IPS DF 6.9 (cell line): ENCODE measurements at regions not wholly inside any gene's neighbourhood (a gene's known extent, or its start where the extent isn't known, plus 50 kb on each side); places are given as distances from the start of the nearest gene placed in this dataset.

ENCODE experiments used
- DNase-seq: peaks from one replicate; pipeline ENCODE4 v3.0.0-alpha.2; 2013; ENCODE audit warnings: low read depth, low spot score
- H3K27ac ChIP-seq: one replicate; pipeline ENCODE4 v1.5.1; 2013; ENCODE audit warnings: low read length, control low read depth
- H3K27me3 ChIP-seq: 2 replicates; pipeline ENCODE4 v1.6.1; 2013; ENCODE audit warnings: mild to moderate bottlenecking, low read length; ENCODE audit not compliant: control insufficient read depth, insufficient read depth
- H3K36me3 ChIP-seq: 2 replicates; pipeline ENCODE4 v1.6.1; 2013; ENCODE audit warnings: low read length; ENCODE audit not compliant: control insufficient read depth, insufficient read depth
- H3K4me1 ChIP-seq: 2 replicates; pipeline ENCODE4 v1.6.1; 2013; ENCODE audit warnings: low read length; ENCODE audit not compliant: control insufficient read depth, insufficient read depth
- H3K4me3 ChIP-seq: 2 replicates; pipeline ENCODE4 v1.5.1; 2013; ENCODE audit warnings: mild to moderate bottlenecking, low read length
- H3K9me3 ChIP-seq: 2 replicates; pipeline ENCODE4 v1.6.1; 2013; ENCODE audit warnings: low read length, inconsistent platforms; ENCODE audit not compliant: control insufficient read depth, insufficient read depth
- WGBS: extraction: QIAGEN DNeasy Blood & Tissue Kit; methylation state at CpG from one replicate; pipeline ENCODE4 v1.1.7; 2013; ENCODE audit warnings: mixed read lengths, missing lambda C conversion rate; ENCODE audit not compliant: insufficient read length, insufficient coverage; 5-methylcytosine and 5-hydroxymethylcytosine counted together

DNA sequence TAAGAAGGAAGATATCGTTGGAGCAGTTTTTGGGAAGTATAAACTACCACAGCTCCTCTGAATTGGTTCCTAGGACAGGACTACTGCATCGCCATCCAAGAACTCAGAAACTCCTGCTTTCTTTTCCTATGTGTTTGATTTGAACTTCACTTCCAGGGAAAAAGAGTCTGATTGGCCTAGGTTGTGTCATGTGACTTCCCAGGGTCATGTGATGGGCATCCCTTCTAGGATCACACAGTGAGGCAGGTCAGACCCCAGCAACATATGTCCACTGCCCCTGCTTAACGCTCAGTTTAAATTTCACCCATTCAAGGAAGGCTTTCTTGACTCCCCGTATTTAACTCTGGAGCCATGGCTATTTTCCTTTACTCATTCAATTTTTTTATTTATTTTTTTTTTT is 445.2 kb upstream of the SALL1 start:
- DNase-seq: no peak
- no CpG with 5 or more reads among the region's 4 CpGs for WGBS
- Histone ChIP-seq H3K27me3 (no peaks in the 10 kb centered on the region), H3K36me3 (no peaks in the 10 kb centered on the region), H3K4me1 (peaks cover 2% of the 10 kb centered on the region), H3K9me3 (no peaks in the 10 kb centered on the region), H3K4me3 (no peak overlapping the region), H3K27ac (no peak overlapping the region)

DNA sequence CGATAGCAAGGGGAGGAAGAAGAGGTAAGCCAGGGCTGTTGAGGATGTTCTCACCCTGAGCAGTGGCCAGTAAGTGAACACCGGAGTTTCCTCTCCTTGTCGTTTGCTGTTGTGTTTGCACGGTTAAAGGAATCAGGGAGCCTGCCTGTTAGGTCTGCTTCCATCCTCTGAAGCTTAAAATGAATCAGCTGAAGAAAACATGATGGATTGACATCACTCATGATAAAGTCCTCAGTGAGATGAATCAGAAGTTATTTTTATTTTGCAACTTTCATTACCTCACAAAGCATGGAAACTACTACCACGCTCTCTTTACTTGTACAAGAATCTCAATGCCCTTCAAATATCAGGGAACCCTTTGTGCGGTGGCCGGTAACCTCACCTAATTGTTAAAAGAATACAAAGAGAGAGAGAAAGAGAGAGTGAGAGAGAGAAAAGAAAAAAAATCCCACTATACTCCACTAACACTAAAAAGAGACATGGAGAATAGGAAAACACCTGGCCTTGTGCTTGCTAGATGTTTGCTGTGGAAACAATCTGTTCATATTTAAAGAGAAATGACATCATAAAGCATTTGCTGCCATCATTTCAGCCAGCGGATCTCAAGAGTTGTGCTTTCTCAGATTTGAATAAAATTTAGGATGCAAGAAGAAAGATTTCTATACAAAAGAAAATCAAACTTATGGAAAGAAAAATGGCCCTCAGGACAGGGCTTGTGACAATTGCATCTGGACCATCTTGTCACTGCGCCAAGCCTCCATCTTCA is 441.6 kb upstream of the SALL1 start:
- Histone ChIP-seq H3K4me1 (peaks cover 2% of the 10 kb centered on the region), H3K36me3 (no peaks in the 10 kb centered on the region), H3K9me3 (no peaks in the 10 kb centered on the region), H3K4me3 (no peak overlapping the region), H3K27ac (no peak overlapping the region), H3K27me3 (no peaks in the 10 kb centered on the region)
- DNase-seq: no peak
- no CpG with 5 or more reads among the region's 9 CpGs for whole genome bisulfite sequencing

- Histone ChIP-seq H3K9me3 (no peaks in the 10 kb centered on the region), H3K4me1 (peaks cover 2% of the 10 kb centered on the region), H3K4me3 (no peak overlapping the region), H3K27me3 (no peaks in the 10 kb centered on the region), H3K27ac (no peak overlapping the region), H3K36me3 (no peaks in the 10 kb centered on the region)
- WGBS: no CpG with 5 or more reads among the region's 9 CpGs
- DNase-seq: no peak
Observed at GRCh38 chr16:51592001-51592501, 441.0 kb upstream of the SALL1 start.

DNA sequence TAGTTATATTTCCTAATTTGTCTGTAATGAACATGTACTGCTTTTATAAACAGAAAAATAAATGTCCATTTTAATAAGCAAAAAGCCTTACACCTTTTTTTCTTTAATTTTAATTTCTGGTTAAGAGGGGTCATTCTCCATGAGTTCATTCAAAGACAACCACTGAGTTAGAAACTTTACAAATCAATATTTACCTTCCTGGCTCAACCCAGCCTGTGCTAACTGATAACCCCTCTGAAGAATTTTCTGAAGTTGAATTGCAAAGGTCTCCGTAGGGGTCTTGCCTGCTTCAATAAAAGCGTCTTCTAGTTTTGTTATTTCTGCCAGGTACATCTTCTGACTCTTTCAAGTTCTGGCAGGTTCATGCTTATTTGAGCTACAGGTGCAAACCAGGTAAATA is 440.4 kb upstream of the SALL1 start:
- peaks cover 2% of the 10 kb centered on the region for H3K4me1 ChIP-seq

GRCh38 chr16:51579652-51580360 is 428.7 kb upstream of the SALL1 start:
- Histone ChIP-seq H3K4me3 (no peak overlapping the region), H3K27me3 (no peaks in the 10 kb centered on the region), H3K36me3 (no peaks in the 10 kb centered on the region), H3K9me3 (no peaks in the 10 kb centered on the region), H3K27ac (no peak overlapping the region), H3K4me1 (peaks cover 3% of the 10 kb centered on the region; the same call in 1 of the 2 replicates)
- DNase-seq: no peak
- no CpG with 5 or more reads among the region's 3 CpGs for WGBS

More for the DNA sequence above, 440.4 kb upstream of the SALL1 start:
- no peak for DNase-seq
- H3K36me3 ChIP-seq: no peaks in the 10 kb centered on the region
- no peak overlapping the region for H3K4me3 ChIP-seq
- H3K27ac ChIP-seq: no peak overlapping the region
- no peaks in the 10 kb centered on the region for H3K9me3 ChIP-seq
- no peaks in the 10 kb centered on the region for H3K27me3 ChIP-seq
- WGBS: no CpG with 5 or more reads among the region's 2 CpGs

GRCh38 chr16:51577621-51578303 is 426.7 kb upstream of the SALL1 start:
- DNase-seq: peak; percentile 11
- H3K4me3 ChIP-seq: no peak overlapping the region
- no CpG with 5 or more reads among the region's 8 CpGs for WGBS
- peaks cover 3% of the 10 kb centered on the region; the same call in 1 of the 2 replicates for H3K4me1 ChIP-seq
- no peaks in the 10 kb centered on the region for H3K9me3 ChIP-seq
- H3K36me3 ChIP-seq: no peaks in the 10 kb centered on the region
- H3K27ac ChIP-seq: no peak overlapping the region
- H3K27me3 ChIP-seq: no peaks in the 10 kb centered on the region

DNA sequence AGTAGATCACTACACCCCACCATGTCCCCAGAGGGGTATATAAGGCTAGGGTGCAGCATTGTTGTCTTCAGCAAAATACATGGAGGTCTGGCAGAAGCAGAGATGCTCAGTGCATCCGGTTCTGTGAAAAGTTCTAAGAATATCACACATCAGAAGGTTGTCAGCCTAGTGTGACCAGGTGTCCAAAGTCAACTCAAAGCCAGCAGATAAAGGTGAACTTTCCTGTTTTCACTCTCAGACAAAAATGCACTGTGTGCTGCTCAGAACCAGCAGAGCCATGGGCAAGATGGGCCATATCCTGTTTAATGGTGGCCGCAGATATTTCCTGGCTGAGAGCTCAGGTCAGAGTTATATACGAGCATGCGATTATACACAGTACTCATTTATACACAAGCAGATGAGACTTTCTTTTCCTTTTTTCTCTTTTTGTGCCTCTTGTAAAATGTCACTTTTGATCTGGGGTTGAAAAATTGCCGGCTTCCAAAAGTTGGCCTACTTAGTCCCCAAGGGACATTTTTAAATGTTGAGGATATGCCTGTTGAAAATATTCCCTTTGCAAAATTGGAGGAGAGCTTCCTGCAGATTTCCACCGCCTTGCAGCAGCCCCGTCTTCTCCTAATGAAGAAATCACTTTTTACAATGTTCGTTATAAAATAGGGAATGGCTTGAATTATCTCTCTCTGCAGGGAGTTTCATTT is 425.6 kb upstream of the SALL1 start:
- WGBS: no CpG with 5 or more reads among the region's 8 CpGs
- Histone ChIP-seq H3K4me1 (peaks cover 3% of the 10 kb centered on the region; the same call in 1 of the 2 replicates), H3K4me3 (no peak overlapping the region), H3K9me3 (no peaks in the 10 kb centered on the region), H3K36me3 (no peaks in the 10 kb centered on the region), H3K27me3 (no peaks in the 10 kb centered on the region; the same call in 1 of the 2 replicates), H3K27ac (no peak overlapping the region)
- no peak for DNase-seq

GRCh38 chr16:51573191-51573590 is 422.1 kb upstream of the SALL1 start:
- H3K27ac ChIP-seq: no peak overlapping the region
- H3K4me3 ChIP-seq: no peak overlapping the region
- H3K9me3 ChIP-seq: no peaks in the 10 kb centered on the region
- H3K4me1 ChIP-seq: peaks cover 3% of the 10 kb centered on the region
- WGBS: no CpG with 5 or more reads among the region's 5 CpGs
- H3K36me3 ChIP-seq: no peaks in the 10 kb centered on the region
- no peak for DNase-seq
- no peaks in the 10 kb centered on the region; the same call in 1 of the 2 replicates for H3K27me3 ChIP-seq

DNA sequence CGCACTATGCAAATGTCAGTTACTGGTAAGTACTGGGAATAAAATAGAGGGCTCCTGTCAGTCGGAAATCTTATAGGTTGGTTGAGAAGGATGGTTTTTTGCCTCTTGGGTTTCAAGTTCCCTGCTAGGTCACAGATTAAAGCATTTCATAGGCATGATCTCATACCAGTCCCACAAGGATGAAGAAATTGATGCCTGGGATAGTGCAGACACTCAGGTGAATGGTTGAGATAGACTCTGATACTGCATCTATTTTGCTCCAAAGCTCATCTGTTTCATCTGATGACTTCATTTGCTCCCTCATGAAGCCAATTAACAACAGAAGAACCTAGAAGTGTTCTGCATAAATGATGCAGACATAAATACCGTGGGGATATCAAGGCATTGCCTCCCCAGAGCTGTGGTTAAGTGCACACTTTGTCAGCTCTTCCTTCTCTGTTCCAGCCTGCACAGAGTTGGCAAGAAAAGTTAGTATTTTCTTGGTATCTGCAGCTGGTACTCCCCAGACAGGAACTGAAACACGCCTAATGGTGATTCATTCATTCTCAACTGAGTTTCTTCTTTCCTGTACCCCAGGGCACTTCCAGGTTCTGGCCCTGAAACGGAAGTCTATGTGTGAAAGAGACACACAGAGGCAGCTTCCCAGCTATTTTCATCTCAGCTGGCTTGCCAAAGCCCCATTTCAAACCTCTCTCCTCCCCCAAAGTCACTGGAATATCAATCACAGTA is 418.3 kb upstream of the SALL1 start:
- DNase-seq: no peak
- H3K4me1 ChIP-seq: no peaks in the 10 kb centered on the region; the same call in 1 of the 2 replicates
- H3K9me3 ChIP-seq: no peaks in the 10 kb centered on the region
- H3K27ac ChIP-seq: no peak overlapping the region
- H3K27me3 ChIP-seq: no peaks in the 10 kb centered on the region; the same call in 1 of the 2 replicates
- no CpG with 5 or more reads among the region's 5 CpGs for WGBS
- no peaks in the 10 kb centered on the region for H3K36me3 ChIP-seq
- H3K4me3 ChIP-seq: no peak overlapping the region
